GM12865 (cell line): ENCODE measurements at regions not wholly inside any gene's neighbourhood (a gene's known extent, or its start where the extent isn't known, plus 50 kb on each side); places are given as distances from the start of the nearest gene placed in this dataset.

Source experiments
- DNase-seq: peaks from one replicate; pipeline ENCODE4 v3.0.0; 2010; ENCODE audit warnings: low read depth
- H3K4me3 ChIP-seq: 2 replicates; pipeline ENCODE4 v1.5.1; 2011; ENCODE audit warnings: mild to moderate bottlenecking, low read depth, low read length, control low read depth
- TF ChIP-seq, protein P1 (sequence below): IDR thresholded peaks from 2 replicates; pipeline ENCODE4 v1.5.1; 2011; ENCODE audit warnings: low read length, control low read depth, low read depth, inconsistent platforms; ENCODE audit not compliant: insufficient read depth; ENCODE audit errors: missing control alignments

DNA sequence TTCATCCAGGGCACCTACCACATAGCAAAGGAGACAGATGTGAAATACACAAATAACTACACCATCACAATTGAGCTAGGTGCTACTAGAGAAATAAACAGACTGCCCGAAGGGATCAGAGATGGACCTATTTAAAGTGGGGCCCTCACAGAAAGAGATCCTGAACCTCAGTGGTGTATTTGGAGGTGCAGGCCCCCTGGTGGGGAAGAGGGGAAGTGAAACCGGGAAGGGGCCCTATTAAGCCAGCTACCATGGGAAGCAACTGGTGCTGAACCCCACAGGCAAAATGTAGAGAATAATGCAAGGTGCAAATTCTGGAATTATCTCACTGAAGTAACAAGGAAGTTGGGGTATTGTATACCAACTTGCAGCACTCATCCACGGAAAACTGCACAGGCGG is 78.6 kb upstream of the FAM9A start:
- TF ChIP-seq, protein P1, sequence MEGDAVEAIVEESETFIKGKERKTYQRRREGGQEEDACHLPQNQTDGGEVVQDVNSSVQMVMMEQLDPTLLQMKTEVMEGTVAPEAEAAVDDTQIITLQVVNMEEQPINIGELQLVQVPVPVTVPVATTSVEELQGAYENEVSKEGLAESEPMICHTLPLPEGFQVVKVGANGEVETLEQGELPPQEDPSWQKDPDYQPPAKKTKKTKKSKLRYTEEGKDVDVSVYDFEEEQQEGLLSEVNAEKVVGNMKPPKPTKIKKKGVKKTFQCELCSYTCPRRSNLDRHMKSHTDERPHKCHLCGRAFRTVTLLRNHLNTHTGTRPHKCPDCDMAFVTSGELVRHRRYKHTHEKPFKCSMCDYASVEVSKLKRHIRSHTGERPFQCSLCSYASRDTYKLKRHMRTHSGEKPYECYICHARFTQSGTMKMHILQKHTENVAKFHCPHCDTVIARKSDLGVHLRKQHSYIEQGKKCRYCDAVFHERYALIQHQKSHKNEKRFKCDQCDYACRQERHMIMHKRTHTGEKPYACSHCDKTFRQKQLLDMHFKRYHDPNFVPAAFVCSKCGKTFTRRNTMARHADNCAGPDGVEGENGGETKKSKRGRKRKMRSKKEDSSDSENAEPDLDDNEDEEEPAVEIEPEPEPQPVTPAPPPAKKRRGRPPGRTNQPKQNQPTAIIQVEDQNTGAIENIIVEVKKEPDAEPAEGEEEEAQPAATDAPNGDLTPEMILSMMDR: peak; percentile 47
- H3K4me3 ChIP-seq: no peak overlapping the region
- peak; percentile 8 for DNase-seq

GRCh38 chrX:8873956-8874355 is 72.8 kb upstream of the FAM9A start:
- TF ChIP-seq, protein P1: no peak
- H3K4me3 ChIP-seq: no peak overlapping the region
- no peak for DNase-seq

DNA sequence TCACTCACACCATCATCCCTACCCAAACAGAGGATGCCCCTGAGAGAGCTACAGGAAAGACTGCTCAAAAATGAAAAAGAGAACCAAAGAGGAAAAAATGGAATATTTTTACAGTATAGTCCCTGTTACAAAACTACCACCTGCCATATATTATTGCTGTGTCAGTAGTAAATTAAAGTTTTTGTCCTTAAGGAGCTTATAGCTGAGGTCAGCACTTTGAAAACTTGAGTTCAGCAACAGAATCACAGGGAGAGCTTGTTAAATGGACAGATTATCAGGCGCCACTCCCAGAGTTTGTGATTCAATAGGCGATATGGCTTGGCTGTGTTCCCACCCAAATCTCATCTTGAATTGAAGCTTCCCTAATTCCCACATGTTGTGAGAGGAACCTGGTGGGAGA is 71.9 kb upstream of the FAM9A start:
- no peak for DNase-seq
- TF ChIP-seq, protein P1: no peak
- H3K4me3 ChIP-seq: no peak overlapping the region

GRCh38 chrX:8870411-8870810 is 69.2 kb upstream of the FAM9A start:
- TF ChIP-seq, protein P1: no peak
- DNase-seq: no peak
- no peak overlapping the region for H3K4me3 ChIP-seq

- H3K4me3 ChIP-seq: no peak overlapping the region
- TF ChIP-seq, protein P1: no peak
- no peak for DNase-seq
These were observed 68.6 kb upstream of the FAM9A start for GRCh38 chrX:8869812-8870211.

DNA sequence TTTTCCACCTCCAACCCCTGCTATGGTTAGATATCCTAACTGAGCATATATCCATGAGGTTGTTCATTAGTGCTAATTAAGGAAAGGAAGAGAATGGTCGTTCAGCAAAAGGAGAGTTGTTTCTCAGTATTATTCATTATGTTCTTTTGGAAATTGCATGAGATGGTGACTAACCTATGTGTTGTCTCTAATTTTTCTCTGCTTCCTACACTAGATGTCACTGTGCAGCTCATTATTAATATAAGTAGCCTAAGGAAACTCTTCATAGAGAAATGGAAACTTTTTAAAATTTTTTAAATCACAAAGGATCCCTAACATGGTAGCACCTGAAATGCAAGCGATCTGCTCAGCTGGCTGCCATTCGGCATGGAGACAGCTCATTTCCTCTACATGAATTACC is 67.7 kb upstream of the FAM9A start:
- H3K4me3 ChIP-seq: no peak overlapping the region
- DNase-seq: no peak
- TF ChIP-seq, protein P1: no peak

- TF ChIP-seq, protein P1: no peak
- no peak for DNase-seq
- H3K4me3 ChIP-seq: no peak overlapping the region
These were observed 67.0 kb upstream of the FAM9A start for GRCh38 chrX:8868070-8868773.
